ENCODE measurements at regions not wholly inside any gene's neighbourhood (a gene's known extent, or its start where the extent isn't known, plus 50 kb on each side); places are given as distances from the start of the nearest gene placed in this dataset.

- no peak for ATAC-seq (ENCODE audit: low read depth)
- no peaks in the 10 kb centered on the region for H3K36me3 Mint-ChIP-seq (ENCODE audit: low read depth)
- H3K9me3 Mint-ChIP-seq = no peaks in the 10 kb centered on the region
- intact Hi-C loops (cut with micrococcal nuclease) = no loop called here
- no peak overlapping the region for H3K27ac Mint-ChIP-seq
- H3K27me3 Mint-ChIP-seq = peaks cover 14% of the 10 kb centered on the region
- ChIA-PET CTCF (no interaction called here), POLR2A (no interaction called here)
- TF ChIP-seq CTCF (IDR thresholded peaks at IDR 0.05) = no peak
- no peak for DNase-seq
- H3K4me3 Mint-ChIP-seq = no peak overlapping the region
- H3K4me1 Mint-ChIP-seq = peaks cover 5% of the 10 kb centered on the region
These were observed 93.0 kb downstream of the GEMIN8 start for GRCh38 chrX:13936521-13937225.

- ATAC-seq (ENCODE audit: low read depth) (no peak), DNase-seq (no peak)
- H3K4me3 Mint-ChIP-seq = no peak overlapping the region
- no peak for TF ChIP-seq CTCF (IDR thresholded peaks at IDR 0.05)
- H3K27me3 Mint-ChIP-seq = peaks cover 3% of the 10 kb centered on the region
- no peaks in the 10 kb centered on the region for H3K9me3 Mint-ChIP-seq
- intact Hi-C loops (cut with micrococcal nuclease) = no loop called here
- H3K36me3 Mint-ChIP-seq (ENCODE audit: low read depth) = no peaks in the 10 kb centered on the region
- ChIA-PET CTCF (no interaction called here), POLR2A (no interaction called here)
- peaks cover 5% of the 10 kb centered on the region for H3K4me1 Mint-ChIP-seq
- no peak overlapping the region for H3K27ac Mint-ChIP-seq
These were observed 95.0 kb downstream of the GEMIN8 start for GRCh38 chrX:13934731-13935130.

GRCh38 chrX:13933851-13934250, 95.8 kb downstream of the GEMIN8 start:
- Mint-ChIP-seq H3K36me3 (ENCODE audit: low read depth) (no peaks in the 10 kb centered on the region), H3K27me3 (no peaks in the 10 kb centered on the region), H3K4me1 (peaks cover 5% of the 10 kb centered on the region), H3K27ac (no peak overlapping the region), H3K9me3 (no peaks in the 10 kb centered on the region), H3K4me3 (no peak overlapping the region)
- no peak for ATAC-seq (ENCODE audit: low read depth)
- no peak for DNase-seq
- TF ChIP-seq CTCF (IDR thresholded peaks at IDR 0.05) = no peak
- intact Hi-C loops (cut with micrococcal nuclease) = no loop called here
- ChIA-PET POLR2A (no interaction called here), CTCF (no interaction called here)

- no peaks in the 10 kb centered on the region for H3K9me3 Mint-ChIP-seq
- H3K4me1 Mint-ChIP-seq = peaks cover 4% of the 10 kb centered on the region
- intact Hi-C loops (cut with micrococcal nuclease) = no loop called here
- H3K27ac Mint-ChIP-seq = no peak overlapping the region
- no peaks in the 10 kb centered on the region for H3K36me3 Mint-ChIP-seq (ENCODE audit: low read depth)
- CTCF ChIA-PET = no interaction called here
- DNase-seq (no peak), ATAC-seq (ENCODE audit: low read depth) (no peak)
- POLR2A ChIA-PET = no interaction called here
- no peak for TF ChIP-seq CTCF (IDR thresholded peaks at IDR 0.05)
- no peaks in the 10 kb centered on the region for H3K27me3 Mint-ChIP-seq
- no peak overlapping the region for H3K4me3 Mint-ChIP-seq
These were observed 96.3 kb downstream of the GEMIN8 start for GRCh38 chrX:13933352-13933751.

- Mint-ChIP-seq H3K9me3 (no peaks in the 10 kb centered on the region), H3K4me3 (no peak overlapping the region), H3K36me3 (ENCODE audit: low read depth) (no peaks in the 10 kb centered on the region), H3K4me1 (no peaks in the 10 kb centered on the region), H3K27ac (no peak overlapping the region), H3K27me3 (no peaks in the 10 kb centered on the region)
- TF ChIP-seq CTCF (IDR thresholded peaks at IDR 0.05) = no peak
- ChIA-PET CTCF (no interaction called here), POLR2A (no interaction called here)
- intact Hi-C loops (cut with micrococcal nuclease) = no loop called here
- no peak for ATAC-seq (ENCODE audit: low read depth)
- DNase-seq = no peak
These were observed 97.3 kb downstream of the GEMIN8 start for GRCh38 chrX:13932416-13932815.

Data from activated B cell treated with CpG ODN at 0.5 μM for 24 hours (primary cell).